ENCODE measurements at regions not wholly inside any gene's neighbourhood (a gene's known extent, or its start where the extent isn't known, plus 50 kb on each side); places are given as distances from the start of the nearest gene placed in this dataset.
A peak's percentile ranks its signal among the peaks of the same experiment; 100 is the strongest.

DNA sequence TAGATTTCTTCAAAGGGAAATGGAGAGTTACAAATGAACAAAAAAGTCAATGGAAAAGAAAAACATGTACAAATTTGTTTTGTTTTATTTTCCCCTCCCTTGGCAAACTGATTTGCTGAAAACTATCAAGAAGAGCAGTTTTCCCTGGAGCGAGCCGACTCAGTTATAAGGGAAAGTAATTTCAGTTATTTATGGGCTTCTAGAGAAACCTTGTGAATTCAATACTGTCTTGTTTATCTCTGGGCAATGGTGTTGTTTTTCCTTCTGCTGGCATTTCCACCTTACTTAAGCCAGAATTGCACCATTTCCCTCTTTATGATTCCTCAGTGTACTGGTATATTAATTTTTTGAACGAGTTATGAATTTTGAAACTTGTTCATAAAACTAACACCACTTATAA, 1163.6 kb downstream of the CDH12 start:
- Histone ChIP-seq H3K36me3 (ENCODE audit: control insufficient read depth in 2 of 2, extremely low read depth in 1 of 2, insufficient read depth in 2 of 2, low read length in 2 of 2) (no peaks in the 10 kb centered on the region), H3K4me1 (ENCODE audit: control insufficient read depth, extremely low read depth, insufficient read depth, low read length) (peaks cover 7% of the 10 kb centered on the region), H3K9me1 (replicated peaks; ENCODE audit: control insufficient read depth, extremely low read depth, insufficient read depth, low read length) (no peaks in the 10 kb centered on the region), H3K9me3 (replicated peaks; ENCODE audit: control insufficient read depth, insufficient read depth, low read length) (no peaks in the 10 kb centered on the region), H3K4me2 (ENCODE audit: insufficient read depth, low read length) (no peak overlapping the region), H3K79me2 (ENCODE audit: control insufficient read depth, insufficient read depth, low read length) (no peaks in the 10 kb centered on the region), H3K9ac (replicated peaks; ENCODE audit: extremely low read depth, insufficient read depth, low read length) (no peak overlapping the region), H3K27me3 (ENCODE audit: control insufficient read depth in 2 of 2, insufficient read depth in 2 of 2, low read length in 2 of 2) (no peaks in the 10 kb centered on the region), H3K27ac (ENCODE audit: insufficient read depth, low read depth, low read length) (no peak overlapping the region), H4K20me1 (replicated peaks; ENCODE audit: control insufficient read depth, extremely low read depth, insufficient read depth, low read length) (no peaks in the 10 kb centered on the region), H3K4me3 (replicated peaks in 1 of 3; ENCODE audit: insufficient read depth in 1 of 3, low read depth in 1 of 3, low read length in 3 of 3) (no peak overlapping the region), H2AFZ (ENCODE audit: low read depth, low read length) (peak overlapping the region; percentile 62)
- no peak for FAIRE-seq
- dilution Hi-C loops (cut with MboI; ENCODE audit: extremely low pct_ligation_motif_present, low sequenced_read_pairs) (no loop called here), intact Hi-C loops (cut with micrococcal nuclease) (no loop called here)
- DNase-seq (ENCODE audit: low read depth, low spot score) = peak; percentile 18
- POLR2A ChIA-PET = no interaction called here
- no TSS peak for BruUV-seq (replicated peaks)
- TF ChIP-seq GATA2 (IDR thresholded peaks at IDR 0.05; ENCODE audit: insufficient read depth, insufficient read length, low read depth, low read length) (no peak), MYC (IDR thresholded peaks at IDR 0.05; ENCODE audit: low read depth, low read length) (no peak), FOS (IDR thresholded peaks at IDR 0.05; ENCODE audit: borderline replicate concordance, insufficient read depth, low read length) (no peak), EZH2 (IDR thresholded peaks at IDR 0.05; ENCODE audit: borderline replicate concordance, low read depth, low read length, severe bottlenecking) (no peak), POLR2AphosphoS5 (IDR thresholded peaks at IDR 0.05; ENCODE audit: insufficient read depth, low read depth, low read length) (no peak), JUN (IDR thresholded peaks at IDR 0.05; ENCODE audit: borderline replicate concordance, insufficient read depth, insufficient read length, low read depth) (no peak), POLR2A (IDR thresholded peaks at IDR 0.05; ENCODE audit: low read depth, low read length) (no peak)
- TF ChIP-seq, protein P1, sequence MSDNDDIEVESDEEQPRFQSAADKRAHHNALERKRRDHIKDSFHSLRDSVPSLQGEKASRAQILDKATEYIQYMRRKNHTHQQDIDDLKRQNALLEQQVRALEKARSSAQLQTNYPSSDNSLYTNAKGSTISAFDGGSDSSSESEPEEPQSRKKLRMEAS (IDR thresholded peaks at IDR 0.05; ENCODE audit: insufficient read depth, insufficient read length) = no peak
- TF ChIP-seq, protein P2, sequence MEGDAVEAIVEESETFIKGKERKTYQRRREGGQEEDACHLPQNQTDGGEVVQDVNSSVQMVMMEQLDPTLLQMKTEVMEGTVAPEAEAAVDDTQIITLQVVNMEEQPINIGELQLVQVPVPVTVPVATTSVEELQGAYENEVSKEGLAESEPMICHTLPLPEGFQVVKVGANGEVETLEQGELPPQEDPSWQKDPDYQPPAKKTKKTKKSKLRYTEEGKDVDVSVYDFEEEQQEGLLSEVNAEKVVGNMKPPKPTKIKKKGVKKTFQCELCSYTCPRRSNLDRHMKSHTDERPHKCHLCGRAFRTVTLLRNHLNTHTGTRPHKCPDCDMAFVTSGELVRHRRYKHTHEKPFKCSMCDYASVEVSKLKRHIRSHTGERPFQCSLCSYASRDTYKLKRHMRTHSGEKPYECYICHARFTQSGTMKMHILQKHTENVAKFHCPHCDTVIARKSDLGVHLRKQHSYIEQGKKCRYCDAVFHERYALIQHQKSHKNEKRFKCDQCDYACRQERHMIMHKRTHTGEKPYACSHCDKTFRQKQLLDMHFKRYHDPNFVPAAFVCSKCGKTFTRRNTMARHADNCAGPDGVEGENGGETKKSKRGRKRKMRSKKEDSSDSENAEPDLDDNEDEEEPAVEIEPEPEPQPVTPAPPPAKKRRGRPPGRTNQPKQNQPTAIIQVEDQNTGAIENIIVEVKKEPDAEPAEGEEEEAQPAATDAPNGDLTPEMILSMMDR (IDR thresholded peaks at IDR 0.05; ENCODE audit: extremely low read depth in 1 of 2, insufficient read depth in 1 of 2, low read depth in 1 of 2, low read length in 2 of 2) = no peak
- CTCF ChIA-PET = interaction anchor here (0.7 to 1.5 kb wide), 3 partner anchors 9 to 17 kb away, joined by 3 to 4 read pairs (median 4); no protein-coding TSS in a partner anchor

All from endothelial cell of umbilical vein (primary cell).